IPS-11a (cell line): ENCODE measurements at regions not wholly inside any gene's neighbourhood (a gene's known extent, or its start where the extent isn't known, plus 50 kb on each side); places are given as distances from the start of the nearest gene placed in this dataset.
"Not testable (repeated sequence)": the region's sequence is repeated elsewhere in the genome, so short reads cannot be mapped to it uniquely, and the experiment has no call there.

Experiments used
- H3K4me3 ChIP-seq: one replicate; pipeline ENCODE4 v1.5.1; 2013; ENCODE audit warnings: low read depth, low read length, control low read depth

GRCh38 chr3:135627057-135627456 is 338.5 kb upstream of the PPP2R3A start:
- no peak overlapping the region for H3K4me3 ChIP-seq

- no peak overlapping the region for H3K4me3 ChIP-seq
Observed at GRCh38 chr3:135629701-135630408, 335.7 kb upstream of the PPP2R3A start.

DNA sequence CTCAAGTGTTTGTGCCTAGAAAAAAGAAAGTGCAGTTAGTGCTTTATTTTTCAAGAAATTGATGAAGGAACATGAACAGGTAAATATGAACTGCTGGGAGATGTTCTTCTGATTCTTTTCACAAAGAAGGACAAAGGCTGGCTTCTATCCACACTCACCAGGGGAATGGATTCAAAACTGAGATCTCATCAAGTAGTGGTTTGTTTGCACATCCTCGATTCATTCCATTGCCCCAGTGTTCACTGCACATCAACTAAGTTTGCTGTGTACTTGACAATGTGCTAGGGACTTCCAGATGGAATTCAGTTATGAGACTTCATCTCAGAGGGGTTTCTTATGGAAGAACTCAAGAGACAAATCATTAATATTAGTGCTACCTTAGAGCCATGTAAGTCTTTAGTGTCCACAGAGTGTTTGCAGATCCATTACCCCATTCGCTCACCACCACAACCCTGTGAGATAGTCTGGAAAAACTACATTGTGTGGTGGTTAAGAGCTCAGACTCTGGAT is 332.9 kb upstream of the PPP2R3A start:
- no peak overlapping the region for H3K4me3 ChIP-seq

DNA sequence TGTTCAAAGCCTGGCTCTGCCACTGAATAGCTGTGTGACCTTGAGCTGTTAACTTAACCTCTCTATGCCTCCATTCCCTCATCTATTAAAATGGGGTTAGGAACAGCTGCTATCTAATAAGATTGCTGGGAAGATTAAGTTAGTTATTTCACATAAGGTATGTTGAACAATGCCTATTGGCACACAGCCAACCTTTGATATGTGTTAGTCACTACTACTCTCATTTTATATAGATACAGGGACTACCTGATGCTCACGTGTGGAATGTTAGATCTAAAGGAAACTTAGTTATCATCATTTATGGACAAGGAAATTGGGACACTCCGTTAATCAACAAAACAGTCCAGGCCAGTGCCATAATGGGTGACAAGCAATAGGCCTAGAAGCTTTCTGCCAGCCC is 332.4 kb upstream of the PPP2R3A start:
- H3K4me3 ChIP-seq, result no peak overlapping the region

DNA sequence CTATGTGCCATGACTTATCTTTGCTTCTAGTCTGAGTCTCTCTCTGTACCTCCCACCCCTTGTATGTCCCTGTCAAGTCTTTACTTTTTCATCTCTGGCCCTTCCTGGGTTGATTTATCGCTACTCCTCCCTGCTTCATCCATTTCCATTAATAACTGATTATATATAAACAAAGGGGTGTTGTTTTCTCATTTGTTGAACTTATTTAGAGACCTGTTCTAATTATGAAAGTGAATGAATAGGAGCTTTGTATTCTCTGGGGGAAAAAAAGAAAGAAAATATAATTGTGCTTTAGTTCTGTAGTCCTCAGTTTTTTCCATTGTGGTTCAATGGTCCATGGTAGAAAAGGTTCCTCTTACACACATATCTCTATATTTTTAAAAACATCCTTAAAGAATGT is 328.9 kb upstream of the PPP2R3A start:
- H3K4me3 ChIP-seq, result no peak overlapping the region

DNA sequence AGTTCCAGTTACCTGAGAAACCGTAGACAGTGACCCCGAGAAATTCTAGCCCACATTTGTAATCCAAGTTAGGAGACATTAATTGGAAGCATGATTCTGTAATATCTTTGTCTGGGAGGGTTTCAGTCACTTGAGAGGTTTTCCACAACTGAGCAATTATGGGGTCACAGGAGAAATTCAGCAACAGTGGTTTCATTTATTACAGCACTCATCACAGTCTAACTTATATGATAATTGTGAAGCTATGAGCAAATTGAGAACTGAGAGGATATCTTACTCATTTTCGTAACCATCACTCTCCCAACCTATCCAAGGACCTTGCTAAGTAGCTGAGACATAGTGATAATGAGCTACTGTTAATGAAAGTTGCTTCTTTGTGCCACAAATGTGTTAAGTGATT is 328.5 kb upstream of the PPP2R3A start:
- no peak overlapping the region for H3K4me3 ChIP-seq

DNA sequence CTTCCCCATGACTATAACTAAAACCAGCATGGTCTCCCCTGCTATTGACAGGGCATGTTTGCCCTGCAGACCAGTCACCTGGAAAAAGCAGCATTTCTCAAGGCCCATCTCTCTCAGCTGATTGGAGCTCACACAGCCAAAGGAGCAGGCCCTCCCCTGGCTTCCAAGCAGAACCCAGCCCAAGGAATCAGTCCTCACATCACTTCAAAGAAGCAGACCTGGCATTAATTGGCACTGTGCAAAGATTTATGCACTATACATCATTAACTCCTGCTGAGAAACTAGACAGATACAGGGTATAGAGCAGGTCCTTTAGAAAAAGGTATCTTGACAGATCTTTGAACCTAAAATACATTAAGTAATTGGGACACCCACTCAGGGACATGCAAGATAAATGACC is 323.8 kb upstream of the PPP2R3A start:
- no peak overlapping the region for H3K4me3 ChIP-seq

DNA sequence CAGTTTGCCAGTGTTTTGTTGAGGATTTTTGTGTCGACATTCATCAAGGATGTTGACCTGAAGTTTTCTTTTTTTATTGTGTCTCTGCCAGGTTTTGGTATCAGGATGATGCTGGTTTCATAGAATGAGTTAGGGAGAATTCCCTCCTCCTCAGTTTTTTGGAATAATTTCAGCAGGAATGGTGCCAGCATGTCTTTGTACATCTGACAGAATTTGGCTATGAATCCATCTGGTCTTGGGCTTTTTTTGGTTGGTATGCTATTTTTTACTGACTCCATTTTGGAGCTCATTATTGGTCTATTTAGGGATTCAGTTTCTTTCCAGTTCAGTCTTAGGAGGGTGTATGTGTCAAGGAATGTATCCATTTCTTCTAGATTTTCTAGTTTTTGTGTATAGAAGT is 320.0 kb upstream of the PPP2R3A start:
- H3K4me3 ChIP-seq, result no peak overlapping the region

DNA sequence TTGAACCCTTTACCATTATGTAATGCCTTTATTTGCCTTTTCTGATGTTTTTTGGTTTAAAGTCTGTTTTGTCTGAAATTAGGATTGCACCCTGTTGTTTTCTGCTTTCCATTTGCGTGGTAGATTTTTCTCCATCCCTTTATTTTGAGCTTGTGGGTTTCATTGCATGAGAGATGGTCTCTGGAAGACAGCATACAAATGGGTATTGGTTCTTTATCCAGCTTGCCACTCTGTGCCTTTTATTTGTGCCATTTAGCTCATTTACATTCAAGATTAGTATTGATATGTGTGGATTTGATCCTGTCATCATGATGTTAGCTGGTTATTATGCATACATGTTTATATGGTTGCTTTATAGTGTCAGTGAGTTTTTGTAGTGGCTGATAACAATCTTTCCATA is 318.7 kb upstream of the PPP2R3A start:
- no peak overlapping the region for H3K4me3 ChIP-seq

GRCh38 chr3:135649361-135649760 is 316.2 kb upstream of the PPP2R3A start:
- H3K4me3 ChIP-seq, result no peak overlapping the region

- no peak overlapping the region for H3K4me3 ChIP-seq
Observed at GRCh38 chr3:135650309-135650708, 315.2 kb upstream of the PPP2R3A start.

GRCh38 chr3:135652388-135652787 is 313.1 kb upstream of the PPP2R3A start:
- H3K4me3 ChIP-seq, result no peak overlapping the region

DNA sequence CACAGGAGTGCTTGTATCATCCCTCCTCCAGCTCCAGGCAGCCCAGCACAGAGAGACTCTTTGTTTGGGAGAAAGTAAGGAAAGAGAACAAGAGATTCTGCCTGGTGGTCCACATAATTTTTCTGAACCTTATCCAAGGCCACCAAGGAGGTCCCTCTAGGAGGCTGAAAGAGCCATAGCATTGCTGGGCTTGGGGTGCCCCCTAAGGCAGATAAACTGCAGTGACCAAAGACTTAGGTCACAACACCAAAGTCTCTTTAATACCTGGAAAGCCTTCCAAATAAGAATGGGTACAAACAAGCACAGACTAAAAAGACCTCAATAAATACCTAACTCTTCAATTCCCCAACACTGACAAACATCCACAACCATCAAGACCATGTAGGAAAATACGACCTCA is 310.2 kb upstream of the PPP2R3A start:
- H3K4me3 ChIP-seq, result no peak overlapping the region

DNA sequence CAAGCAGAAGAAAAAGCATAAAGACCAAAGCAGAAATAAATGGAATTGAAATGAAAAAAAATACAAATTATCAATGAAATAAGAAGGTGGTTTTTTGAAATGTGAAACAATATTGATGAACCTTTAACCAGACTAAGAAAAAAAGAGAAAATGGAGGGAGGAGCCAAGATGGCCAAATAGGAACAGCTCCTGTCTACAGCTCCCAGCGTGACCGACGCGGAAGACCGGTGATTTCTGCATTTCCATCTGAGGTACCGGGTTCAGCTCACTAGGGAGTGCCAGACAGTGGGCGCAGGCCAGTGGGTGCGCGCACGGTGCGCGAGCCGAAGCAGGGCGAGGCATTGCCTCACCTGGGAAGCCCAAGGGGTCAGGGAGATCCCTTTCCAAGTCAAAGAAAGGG is 307.1 kb upstream of the PPP2R3A start:
- not testable (repeated sequence) for H3K4me3 ChIP-seq

- H3K4me3 ChIP-seq, result no peak overlapping the region
Observed at GRCh38 chr3:135667061-135667460, 298.5 kb upstream of the PPP2R3A start.

- no peak overlapping the region for H3K4me3 ChIP-seq
Observed at GRCh38 chr3:135674508-135674907, 291.0 kb upstream of the PPP2R3A start.

- H3K4me3 ChIP-seq, result no peak overlapping the region
Observed at GRCh38 chr3:135678386-135678785, 287.1 kb upstream of the PPP2R3A start.

GRCh38 chr3:135688003-135688402 is 277.5 kb upstream of the PPP2R3A start:
- H3K4me3 ChIP-seq, result no peak overlapping the region

DNA sequence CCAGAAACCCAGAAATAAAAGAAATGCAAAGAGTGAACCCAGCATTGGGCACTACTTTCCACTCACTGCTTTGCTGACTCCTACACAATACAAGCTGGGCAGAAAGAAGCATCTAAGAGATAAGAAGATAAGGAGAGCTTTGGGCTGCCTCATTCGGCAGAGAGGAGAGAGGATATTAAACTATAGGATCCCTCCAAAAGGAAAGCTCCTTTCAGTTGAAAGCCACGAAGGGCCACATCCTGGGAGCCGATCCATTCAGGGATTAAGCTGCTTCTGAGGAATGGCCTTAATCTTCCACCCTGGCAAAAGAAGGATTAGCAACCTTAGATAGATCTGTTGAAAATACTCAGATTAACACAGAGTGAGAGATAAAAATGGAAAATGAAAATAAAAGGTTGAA is 274.9 kb upstream of the PPP2R3A start:
- no peak overlapping the region for H3K4me3 ChIP-seq

- no peak overlapping the region for H3K4me3 ChIP-seq
Observed at GRCh38 chr3:135691240-135691639, 274.3 kb upstream of the PPP2R3A start.

- no peak overlapping the region for H3K4me3 ChIP-seq
Observed at GRCh38 chr3:135694142-135694541, 271.4 kb upstream of the PPP2R3A start.

GRCh38 chr3:135699741-135700140 is 265.8 kb upstream of the PPP2R3A start:
- no peak overlapping the region for H3K4me3 ChIP-seq

DNA sequence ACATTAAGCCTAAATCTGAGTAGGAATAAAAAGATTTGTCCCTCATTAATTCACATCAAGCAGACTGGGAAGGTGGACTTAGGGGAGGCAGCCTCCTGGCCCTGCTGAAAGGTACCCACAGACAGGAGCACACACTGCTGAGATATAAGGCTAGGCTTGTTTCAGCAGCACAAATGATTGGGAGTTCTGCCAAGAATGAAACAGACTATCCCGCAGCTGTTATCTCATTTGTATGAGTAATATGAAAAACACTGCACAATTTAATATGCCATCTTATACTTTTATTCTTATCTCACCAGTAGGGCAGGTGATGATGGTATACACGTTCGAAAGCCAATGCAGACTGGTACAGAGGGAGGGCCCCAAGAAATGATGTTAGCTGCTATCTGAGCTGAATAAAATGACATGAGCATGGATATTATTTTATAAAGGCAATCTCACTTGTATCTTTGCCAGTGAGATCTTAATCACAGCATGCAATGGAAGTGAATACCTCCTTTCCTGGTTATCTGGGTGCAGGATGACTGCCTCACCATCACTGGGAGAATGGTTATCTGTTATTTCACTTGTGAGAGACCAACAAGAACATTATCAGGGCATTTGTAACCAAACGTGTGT is 258.7 kb upstream of the PPP2R3A start:
- no peak overlapping the region for H3K4me3 ChIP-seq
